KBM-7 (cell line): ENCODE measurements at regions not wholly inside any gene's neighbourhood (a gene's known extent, or its start where the extent isn't known, plus 50 kb on each side); places are given as distances from the start of the nearest gene placed in this dataset.

Experiments
- DNase-seq: peaks from one replicate; pipeline ENCODE4 v3.0.0-alpha.2; 2015
- in situ Hi-C: fragments of 300-500 bp; cut with MboI; formaldehyde crosslinking; loops from 2 replicates; pipeline ENCODE4 v1.14.3; 2020; ENCODE audit warnings: low sequenced_read_pairs, low pct_unique_long_range_greater_than_20kb, mixed read lengths

GRCh38 chr15:79230766-79231165, 51.8 kb upstream of the ANKRD34C start:
- no peak for DNase-seq
- in situ Hi-C loops: no loop called here

GRCh38 chr15:79222808-79223207, 59.7 kb upstream of the ANKRD34C start:
- DNase-seq: no peak
- in situ Hi-C loops: no loop called here

GRCh38 chr15:79221696-79222095, 60.8 kb upstream of the ANKRD34C start:
- DNase-seq: no peak
- in situ Hi-C loops: no loop called here

- in situ Hi-C loops: no loop called here
- no peak for DNase-seq
These were observed 63.0 kb upstream of the ANKRD34C start for GRCh38 chr15:79219393-79220056.

GRCh38 chr15:79218588-79219200, 63.8 kb upstream of the ANKRD34C start:
- in situ Hi-C loops: no loop called here
- no peak for DNase-seq

GRCh38 chr15:79213650-79214049, 68.9 kb upstream of the ANKRD34C start:
- in situ Hi-C loops: no loop called here
- no peak for DNase-seq

GRCh38 chr15:79212589-79213157, 69.8 kb upstream of the ANKRD34C start:
- in situ Hi-C loops: no loop called here
- DNase-seq: no peak

- no peak for DNase-seq
- in situ Hi-C loops: no loop called here
These were observed 71.0 kb upstream of the ANKRD34C start for GRCh38 chr15:79211481-79211880.

- no peak for DNase-seq
- in situ Hi-C loops: no loop called here
These were observed 72.8 kb upstream of the ANKRD34C start for GRCh38 chr15:79209690-79210089.

- in situ Hi-C loops: no loop called here
- no peak for DNase-seq
These were observed 73.4 kb upstream of the ANKRD34C start for GRCh38 chr15:79209116-79209515.

- DNase-seq: no peak
- in situ Hi-C loops: no loop called here
These were observed 74.3 kb upstream of the ANKRD34C start for GRCh38 chr15:79208179-79208578.

- in situ Hi-C loops: no loop called here
- DNase-seq: no peak
These were observed 75.6 kb upstream of the ANKRD34C start for GRCh38 chr15:79206940-79207339.

- in situ Hi-C loops: no loop called here
These were observed 77.4 kb upstream of the ANKRD34C start for GRCh38 chr15:79204886-79205675.

GRCh38 chr15:79198461-79198860, 84.1 kb upstream of the ANKRD34C start:
- in situ Hi-C loops: loop anchor here (25.0 kb wide), 1 partner anchor 286 kb away; no protein-coding TSS in a partner anchor
- DNase-seq: no peak

More at GRCh38 chr15:79204886-79205675, 77.4 kb upstream of the ANKRD34C start:
- no peak for DNase-seq

- in situ Hi-C loops: loop anchor here (25.0 kb wide), 1 partner anchor 285 kb away; no protein-coding TSS in a partner anchor
- no peak for DNase-seq
These were observed 85.2 kb upstream of the ANKRD34C start for GRCh38 chr15:79197285-79197684.

GRCh38 chr15:79195802-79196201, 86.7 kb upstream of the ANKRD34C start:
- no peak for DNase-seq

GRCh38 chr15:79195239-79195638, 87.3 kb upstream of the ANKRD34C start:
- no peak for DNase-seq
- in situ Hi-C loops: loop anchor here (25.0 kb wide), 1 partner anchor 283 kb away; no protein-coding TSS in a partner anchor

More at GRCh38 chr15:79195802-79196201, 86.7 kb upstream of the ANKRD34C start:
- in situ Hi-C loops: loop anchor here (25.0 kb wide), 1 partner anchor 284 kb away; no protein-coding TSS in a partner anchor

- no peak for DNase-seq
- in situ Hi-C loops: loop anchor here (25.0 kb wide), 1 partner anchor 282 kb away; no protein-coding TSS in a partner anchor
These were observed 88.1 kb upstream of the ANKRD34C start for GRCh38 chr15:79194386-79194785.

GRCh38 chr15:79193549-79193948, 89.0 kb upstream of the ANKRD34C start:
- in situ Hi-C loops: loop anchor here (25.0 kb wide), 1 partner anchor 281 kb away; no protein-coding TSS in a partner anchor

More at GRCh38 chr15:79193549-79193948, 89.0 kb upstream of the ANKRD34C start:
- DNase-seq: no peak
